Glomerular visceral epithelial cell (primary cell): ENCODE measurements at regions not wholly inside any gene's neighbourhood (a gene's known extent, or its start where the extent isn't known, plus 50 kb on each side); places are given as distances from the start of the nearest gene placed in this dataset.
A peak's percentile ranks its signal among the peaks of the same experiment; 100 is the strongest.

ENCODE experiments used
- DNase-seq: peaks from one replicate; pipeline ENCODE4 v3.0.0-alpha.2; 2016; ENCODE audit errors: extremely low spot score

GRCh38 chr3:181764544-181764943 lies 52.8 kb downstream of the SOX2 start:
- DNase-seq: no peak

DNA sequence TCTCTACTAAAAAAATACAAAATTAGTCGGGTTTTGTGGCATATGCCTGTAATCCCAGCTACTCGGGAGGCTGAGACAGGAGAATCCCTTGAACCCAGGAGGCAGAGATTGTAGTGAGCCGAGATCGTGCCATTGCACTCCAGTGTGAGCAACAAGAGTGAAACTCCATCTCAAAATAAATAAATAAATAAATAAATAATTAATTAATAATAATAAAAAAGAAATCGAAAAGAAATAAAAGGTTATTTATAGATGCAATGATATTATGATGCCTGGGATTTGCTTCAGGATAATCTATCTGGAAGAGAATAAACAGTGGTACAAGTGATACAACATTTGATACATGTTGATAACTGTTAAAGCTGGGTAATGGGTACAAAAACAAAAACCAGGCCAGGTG lies 58.6 kb downstream of the SOX2 start:
- no peak for DNase-seq

- DNase-seq: no peak
Measured at GRCh38 chr3:181771120-181771519, 59.4 kb downstream of the SOX2 start.

DNA sequence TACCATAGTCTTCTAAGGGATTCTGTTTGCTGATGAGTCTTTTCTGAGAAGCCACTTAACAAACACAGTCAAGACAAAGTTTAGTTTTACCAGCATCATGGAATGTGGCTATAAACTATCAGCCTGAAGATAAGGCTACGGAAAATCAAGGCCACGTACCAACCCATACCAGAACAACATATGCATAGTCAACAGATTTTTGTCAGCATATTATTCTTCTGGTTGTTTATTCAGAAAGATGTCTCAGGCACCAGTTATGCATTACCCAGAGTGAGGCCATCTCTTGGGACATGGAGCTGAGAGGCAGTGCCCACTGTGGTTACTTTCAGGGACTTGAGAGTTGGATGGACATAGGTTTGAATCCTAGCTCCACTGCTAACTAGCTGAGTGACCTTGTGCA lies 60.4 kb downstream of the SOX2 start:
- DNase-seq: no peak

DNA sequence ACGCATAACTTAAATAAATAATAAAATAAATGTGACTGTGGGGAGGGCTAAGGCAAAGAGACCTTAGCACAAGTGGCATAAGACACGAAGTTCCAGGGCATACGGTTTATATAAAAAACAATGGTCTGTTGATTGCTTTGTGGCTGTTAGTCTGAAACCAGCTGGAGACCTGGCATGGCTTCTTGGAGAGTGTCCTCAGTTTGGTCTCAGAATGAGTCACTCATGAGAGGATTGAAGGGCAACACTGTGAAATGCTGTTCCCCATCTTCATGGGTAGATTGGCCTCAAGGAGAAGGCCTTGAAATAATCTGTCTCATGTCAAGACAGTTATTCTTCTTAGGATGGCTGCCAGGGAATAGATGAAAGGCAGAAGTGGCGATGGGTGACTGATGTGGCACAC lies 62.2 kb downstream of the SOX2 start:
- DNase-seq: no peak

DNA sequence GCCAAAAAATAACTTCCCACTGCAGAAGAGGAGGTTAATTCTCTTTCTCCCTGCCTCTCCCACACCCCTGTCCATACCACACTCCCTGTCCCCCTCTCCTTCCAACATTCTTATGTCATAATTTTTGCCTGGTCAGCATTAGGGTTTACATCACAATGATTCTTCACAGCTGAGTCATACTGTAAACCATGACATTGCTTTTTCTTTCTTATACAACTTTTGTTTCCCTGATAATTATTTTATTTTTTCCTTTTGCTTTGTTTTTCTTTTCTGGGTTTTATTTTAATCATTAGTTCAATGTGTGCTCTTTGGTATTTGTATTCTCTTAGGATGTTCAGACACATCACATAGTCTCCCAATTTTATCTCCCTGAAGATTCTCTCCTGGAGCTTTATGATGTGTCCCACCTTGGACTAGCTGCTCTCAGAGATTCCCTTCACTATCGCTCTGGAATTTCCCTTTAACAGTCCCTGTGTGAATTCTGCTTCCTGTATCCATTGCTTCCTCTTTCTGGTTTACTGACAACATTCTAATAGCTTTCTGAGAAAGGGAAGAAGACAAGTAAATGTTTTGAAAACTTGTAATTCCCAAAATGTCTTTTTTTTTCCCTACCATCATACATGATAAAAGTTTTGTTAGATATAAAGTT lies 70.7 kb downstream of the SOX2 start:
- DNase-seq: peak; percentile 50

- no peak for DNase-seq
Measured at GRCh38 chr3:181790561-181790960, 78.8 kb downstream of the SOX2 start.

GRCh38 chr3:181791056-181791955 lies 79.6 kb downstream of the SOX2 start:
- no peak for DNase-seq

- DNase-seq: no peak
Measured at GRCh38 chr3:181793006-181793405, 81.3 kb downstream of the SOX2 start.

- no peak for DNase-seq
Measured at GRCh38 chr3:181794011-181794790, 82.5 kb downstream of the SOX2 start.

DNA sequence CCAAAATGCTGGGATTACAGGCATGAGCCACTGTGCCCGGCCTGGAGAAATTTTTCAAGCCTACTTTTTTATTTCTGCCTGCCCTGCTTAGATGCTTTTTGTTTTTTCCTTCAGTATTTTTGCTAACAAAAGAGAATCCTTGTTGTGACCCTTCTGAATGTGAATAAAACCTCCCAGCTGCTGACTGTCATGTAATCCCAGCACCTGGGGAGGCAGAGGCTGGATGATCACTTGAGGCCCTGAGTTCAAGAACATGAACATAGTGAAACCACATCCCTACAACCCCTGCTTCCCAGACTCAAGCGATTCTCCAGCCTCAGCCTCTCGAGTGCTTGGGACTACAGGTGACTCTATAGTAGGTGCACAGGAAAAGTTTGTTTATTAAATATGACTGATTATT lies 84.9 kb downstream of the SOX2 start:
- no peak for DNase-seq

DNA sequence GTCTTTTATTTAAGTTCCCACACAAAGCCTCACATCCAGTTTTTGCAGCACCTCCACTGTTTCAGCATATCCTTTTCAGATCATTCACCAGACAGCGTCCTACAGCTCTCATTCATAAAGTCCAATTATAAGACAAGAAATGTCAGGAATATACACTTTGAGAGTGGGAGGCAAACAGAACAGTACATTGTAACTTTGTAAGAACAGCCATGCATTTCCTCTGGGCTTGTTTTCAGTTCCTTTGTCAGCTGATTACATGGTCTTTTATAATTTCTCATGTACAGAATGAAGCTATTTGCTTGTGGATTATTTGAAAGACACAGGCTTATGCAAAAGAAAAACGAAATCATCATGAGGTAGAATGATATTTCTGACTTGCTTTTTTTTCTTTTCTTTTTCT lies 85.7 kb downstream of the SOX2 start:
- no peak for DNase-seq

- DNase-seq: no peak
Measured at GRCh38 chr3:181805703-181806102, 94.0 kb downstream of the SOX2 start.

DNA sequence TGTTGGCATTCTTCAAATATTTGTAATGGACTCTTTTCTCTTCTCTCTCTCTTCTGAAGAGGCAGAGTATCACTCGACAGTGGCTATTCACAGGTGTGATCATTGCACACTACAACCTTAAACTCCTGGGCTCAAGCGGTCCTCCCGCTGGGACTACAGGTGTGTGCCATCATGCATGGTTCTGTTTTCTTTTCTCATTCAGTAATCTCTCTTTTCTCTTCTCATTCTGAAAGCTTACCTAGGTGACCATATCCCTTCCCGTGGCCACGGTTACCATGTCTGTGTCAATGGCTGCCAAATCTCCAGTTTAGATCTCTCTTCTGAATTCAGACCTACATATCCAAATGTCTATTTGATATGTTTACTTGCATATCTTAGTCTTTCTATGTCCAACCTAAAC lies 96.3 kb downstream of the SOX2 start:
- DNase-seq: no peak

GRCh38 chr3:181823716-181824115 lies 112.0 kb downstream of the SOX2 start:
- no peak for DNase-seq

GRCh38 chr3:181824961-181825360 lies 113.2 kb downstream of the SOX2 start:
- DNase-seq: no peak

- no peak for DNase-seq
Measured at GRCh38 chr3:181839039-181839915, 127.6 kb downstream of the SOX2 start.

DNA sequence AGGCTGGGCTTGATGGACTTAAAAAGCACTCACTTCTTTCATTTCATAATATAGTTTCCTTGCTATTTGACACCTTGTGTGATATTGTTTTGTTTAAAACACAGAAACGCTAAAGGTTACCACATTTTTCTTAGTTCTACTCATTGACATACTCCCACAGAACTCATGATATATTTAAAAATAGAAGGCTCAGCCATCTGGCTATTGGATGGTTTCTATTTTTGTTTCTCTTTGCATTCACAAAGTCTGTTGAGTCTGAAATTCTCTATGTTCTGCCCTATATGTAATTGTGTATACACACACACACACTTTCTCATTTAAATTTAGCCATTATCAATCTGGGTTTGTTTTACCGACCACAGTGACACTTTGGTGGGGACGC lies 128.2 kb downstream of the SOX2 start:
- DNase-seq: no peak

GRCh38 chr3:181844211-181844610 lies 132.5 kb downstream of the SOX2 start:
- DNase-seq: no peak

DNA sequence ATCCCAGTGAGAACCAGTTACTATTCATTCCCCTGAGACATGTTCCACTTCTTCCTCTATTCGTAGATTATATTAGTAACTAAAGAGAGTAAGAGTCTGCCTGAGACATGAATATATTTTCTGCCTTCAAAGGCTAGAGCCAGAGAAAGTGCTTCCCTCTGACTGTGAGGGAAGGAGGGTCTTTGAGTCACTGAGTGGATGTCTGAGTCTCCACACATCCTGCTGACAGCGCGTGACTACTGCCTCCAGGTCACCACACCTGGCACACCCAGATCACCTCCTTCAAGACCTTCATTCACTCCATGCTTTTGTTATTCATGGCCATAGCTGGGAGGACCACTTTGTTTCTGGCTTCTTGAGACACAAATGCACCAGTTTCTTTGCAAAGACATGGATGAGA lies 135.6 kb downstream of the SOX2 start:
- DNase-seq: no peak

- DNase-seq: no peak
Measured at GRCh38 chr3:181851063-181851462, 139.3 kb downstream of the SOX2 start.

DNA sequence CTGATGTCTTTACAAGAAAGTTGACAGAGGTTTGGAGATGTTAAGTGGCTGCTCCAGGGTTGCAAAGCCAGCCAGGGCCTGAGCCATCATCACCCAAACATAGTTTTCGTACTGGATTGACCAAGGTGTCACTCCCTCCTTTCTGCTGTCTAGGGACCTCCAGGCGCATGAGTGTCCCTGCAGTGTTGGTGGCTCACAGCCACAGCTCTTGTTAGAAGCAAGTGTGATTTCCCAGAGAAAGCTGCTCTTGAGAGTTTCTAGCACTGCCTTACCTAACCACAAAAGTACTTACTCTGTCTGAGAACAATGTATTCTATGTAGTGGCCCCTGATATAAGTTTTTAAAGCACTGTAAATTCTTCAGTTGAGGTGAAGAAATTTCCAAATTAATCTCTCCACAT lies 144.1 kb downstream of the SOX2 start:
- DNase-seq: no peak
